Neuronal stem cell (in vitro differentiated cells): ENCODE measurements at regions not wholly inside any gene's neighbourhood (a gene's known extent, or its start where the extent isn't known, plus 50 kb on each side); places are given as distances from the start of the nearest gene placed in this dataset.

ENCODE experiments used
- DNase-seq: peaks from one replicate; pipeline ENCODE4 v3.0.0-alpha.2; 2013; ENCODE audit warnings: low spot score
- H2AFZ ChIP-seq: one replicate; pipeline ENCODE4 v1.6.1; 2013; ENCODE audit warnings: mild to moderate bottlenecking, low read length, inconsistent platforms
- H2AK5ac ChIP-seq: 2 replicates; pipeline ENCODE4 v1.6.1; 2013; ENCODE audit warnings: low read depth, mild to moderate bottlenecking, inconsistent platforms, low read length, moderate library complexity, mixed read lengths
- H2BK120ac ChIP-seq: 2 replicates; pipeline ENCODE4 v1.6.1; 2013; ENCODE audit warnings: low read depth, mild to moderate bottlenecking, inconsistent platforms, low read length, moderate library complexity, mixed read lengths
- H2BK12ac ChIP-seq: one replicate; pipeline ENCODE4 v1.6.1; 2013; ENCODE audit warnings: low read length, inconsistent platforms
- H2BK15ac ChIP-seq: 2 replicates; pipeline ENCODE4 v1.6.1; 2013; ENCODE audit warnings: mild to moderate bottlenecking, low read length, inconsistent platforms, mixed read lengths
- H2BK5ac ChIP-seq: one replicate; pipeline ENCODE4 v1.6.1; 2013; ENCODE audit warnings: inconsistent platforms, mild to moderate bottlenecking, low read length, moderate library complexity
- H3K14ac ChIP-seq: one replicate; pipeline ENCODE4 v1.6.1; 2013; ENCODE audit warnings: low read length, inconsistent platforms
- H3K18ac ChIP-seq: 2 replicates; pipeline ENCODE4 v1.6.1; 2013; ENCODE audit warnings: low read length, inconsistent platforms
- H3K23ac ChIP-seq: 2 replicates; pipeline ENCODE4 v1.6.1; 2013; ENCODE audit warnings: low read depth, mild to moderate bottlenecking, mixed read lengths, low read length, inconsistent platforms; ENCODE audit not compliant: poor library complexity
- H3K27ac ChIP-seq: replicated peaks from 3 replicates; pipeline ENCODE4 v1.5.1; 2013; ENCODE audit warnings: low read length, inconsistent platforms
- H3K27me3 ChIP-seq, 3 experiments: 2 replicates each; pipeline ENCODE4 v1.6.1; 2013; ENCODE audit warnings: low read length in 3 of 3, mild to moderate bottlenecking in 2 of 3, inconsistent platforms in 1 of 3, low read depth in 1 of 3, mixed read lengths in 1 of 3, moderate library complexity in 1 of 3; ENCODE audit not compliant: control insufficient read depth in 3 of 3, insufficient read depth in 3 of 3
- H3K36me3 ChIP-seq, 2 donors: replicated peaks in 1 of 2; 2 replicates each; pipeline ENCODE4 v1.6.1; 2013; ENCODE audit warnings: low read length in 2 of 2; ENCODE audit not compliant: control insufficient read depth in 2 of 2, insufficient read depth in 2 of 2
- H3K4ac ChIP-seq: 2 replicates; pipeline ENCODE4 v1.6.1; 2013; ENCODE audit warnings: inconsistent platforms, mild to moderate bottlenecking, low read length, moderate library complexity
- H3K4me1 ChIP-seq, 2 donors: 1 replicate in 1 of 2; 2 replicates in 1 of 2; pipeline ENCODE4 v1.6.1; 2013; ENCODE audit warnings: low read length in 2 of 2, low read depth in 1 of 2; ENCODE audit not compliant: control insufficient read depth in 2 of 2, insufficient read depth in 1 of 2
- H3K4me2 ChIP-seq: one replicate; pipeline ENCODE4 v1.6.1; 2013; ENCODE audit warnings: mild to moderate bottlenecking, low read length, inconsistent platforms; ENCODE audit not compliant: insufficient read depth, poor library complexity, severe bottlenecking
- H3K4me3 ChIP-seq, 2 donors: 2 replicates each; pipeline ENCODE4 v1.5.1; 2013; ENCODE audit warnings: low read length in 2 of 2, mild to moderate bottlenecking in 2 of 2, inconsistent platforms in 1 of 2, moderate library complexity in 1 of 2
- H3K79me1 ChIP-seq: one replicate; pipeline ENCODE4 v1.6.1; 2013; ENCODE audit warnings: low read depth, mild to moderate bottlenecking, inconsistent platforms, low read length, moderate library complexity
- H3K9ac ChIP-seq: one replicate; pipeline ENCODE4 v1.6.1; 2013; ENCODE audit warnings: mild to moderate bottlenecking, low read depth, low read length, inconsistent platforms; ENCODE audit not compliant: poor library complexity
- H3K9me3 ChIP-seq, 2 donors: replicated peaks in 1 of 2; 2 replicates each; pipeline versions ENCODE3 to v1.6.1; 2013; ENCODE audit warnings: low read length in 2 of 2, mild to moderate bottlenecking in 2 of 2, inconsistent platforms in 1 of 2, low read depth in 1 of 2, mixed read lengths in 1 of 2, moderate library complexity in 1 of 2; ENCODE audit not compliant: control insufficient read depth in 2 of 2, insufficient read depth in 1 of 2
- H4K8ac ChIP-seq: one replicate; pipeline ENCODE4 v1.6.1; 2013; ENCODE audit warnings: low read depth, mild to moderate bottlenecking, inconsistent platforms, low read length, moderate library complexity
- H4K91ac ChIP-seq: one replicate; pipeline ENCODE4 v1.6.1; 2013; ENCODE audit warnings: low read length, low read depth, mild to moderate bottlenecking, inconsistent platforms; ENCODE audit not compliant: poor library complexity
- WGBS, 2 donors: extraction: QIAGEN DNeasy Blood & Tissue Kit; methylation state at CpG; one replicate each; pipeline ENCODE4 v1.1.7; 2013; ENCODE audit warnings: missing lambda C conversion rate in 2 of 2, mixed read lengths in 1 of 2; ENCODE audit not compliant: insufficient read length in 2 of 2, insufficient replicate concordance in 1 of 2; ENCODE audit errors: extremely low coverage in 2 of 2; 5-methylcytosine and 5-hydroxymethylcytosine counted together

GRCh38 chr2:136230464-136230863 is 112.5 kb upstream of the CXCR4 start:
- Histone ChIP-seq H3K27me3 (no peaks in the 10 kb centered on the region), H3K4me1 (peaks cover 0 to 13% of the 10 kb centered on the region in 2 donors)

GRCh38 chr2:136226903-136227302 is 109.0 kb upstream of the CXCR4 start:
- H3K4ac ChIP-seq, result no peak overlapping the region
- H3K27me3 ChIP-seq, result no peaks in the 10 kb centered on the region
- no CpG with 5 or more reads among the region's 4 CpGs for WGBS, 2 donors
- H3K18ac ChIP-seq, result no peak overlapping the region
- H3K9ac ChIP-seq, result no peak overlapping the region
- no peaks in the 10 kb centered on the region for H3K79me1 ChIP-seq
- no peak overlapping the region for H2BK12ac ChIP-seq
- H2BK120ac ChIP-seq, result no peak overlapping the region
- no peak overlapping the region for H4K91ac ChIP-seq
- H3K4me2 ChIP-seq, result no peak overlapping the region
- DNase-seq, result no peak
- H3K14ac ChIP-seq, result no peak overlapping the region
- no peaks in the 10 kb centered on the region for H3K9me3 ChIP-seq
- H2AFZ ChIP-seq, result no peak overlapping the region
- no peak overlapping the region for H3K27ac ChIP-seq
- H3K4me1 ChIP-seq, result peaks cover 0 to 15% of the 10 kb centered on the region in 2 donors
- H3K23ac ChIP-seq, result no peak overlapping the region
- no peaks in the 10 kb centered on the region for H3K36me3 ChIP-seq
- H2BK15ac ChIP-seq, result no peak overlapping the region
- no peak overlapping the region for H2AK5ac ChIP-seq
- no peak overlapping the region for H4K8ac ChIP-seq
- no peak overlapping the region for H3K4me3 ChIP-seq
- no peak overlapping the region for H2BK5ac ChIP-seq

More at GRCh38 chr2:136230464-136230863, 112.5 kb upstream of the CXCR4 start:
- Histone ChIP-seq H4K8ac (no peak overlapping the region), H3K79me1 (no peaks in the 10 kb centered on the region), H3K27ac (no peak overlapping the region), H3K14ac (no peak overlapping the region), H2BK15ac (no peak overlapping the region), H2BK12ac (no peak overlapping the region), H2BK5ac (no peak overlapping the region), H2AFZ (no peak overlapping the region), H3K9ac (no peak overlapping the region), H3K4ac (no peak overlapping the region), H3K4me3 (no peak overlapping the region), H4K91ac (no peak overlapping the region), H3K36me3 (no peaks in the 10 kb centered on the region), H3K9me3 (no peaks in the 10 kb centered on the region), H3K23ac (no peak overlapping the region), H2AK5ac (no peak overlapping the region), H3K4me2 (no peak overlapping the region), H2BK120ac (no peak overlapping the region), H3K18ac (no peak overlapping the region)
- DNase-seq, result no peak
- WGBS, 2 donors, result no CpG with 5 or more reads among the region's 5 CpGs

- no peak overlapping the region for H3K23ac ChIP-seq
- no peak overlapping the region for H3K9ac ChIP-seq
- H3K4me3 ChIP-seq, result no peak overlapping the region
- H3K27me3 ChIP-seq, result no peaks in the 10 kb centered on the region
- no peak overlapping the region for H3K18ac ChIP-seq
- no peaks in the 10 kb centered on the region for H3K36me3 ChIP-seq
- no peak for DNase-seq
- no peak overlapping the region for H3K27ac ChIP-seq
- H2BK120ac ChIP-seq, result no peak overlapping the region
- H3K9me3 ChIP-seq, result no peaks in the 10 kb centered on the region
- H3K4me1 ChIP-seq, result peaks cover 0 to 13% of the 10 kb centered on the region in 2 donors
- H2BK5ac ChIP-seq, result no peak overlapping the region
- no peak overlapping the region for H3K14ac ChIP-seq
- no CpG with 5 or more reads among the region's 7 CpGs for WGBS, 2 donors
- no peak overlapping the region for H3K4ac ChIP-seq
- no peak overlapping the region for H3K4me2 ChIP-seq
- no peak overlapping the region for H4K8ac ChIP-seq
- no peak overlapping the region for H2BK15ac ChIP-seq
- peak overlapping the region; percentile 20 for H2AFZ ChIP-seq
- no peak overlapping the region for H4K91ac ChIP-seq
- H2AK5ac ChIP-seq, result no peak overlapping the region
- no peak overlapping the region for H2BK12ac ChIP-seq
- H3K79me1 ChIP-seq, result no peaks in the 10 kb centered on the region
Measured at GRCh38 chr2:136225950-136226835, 108.2 kb upstream of the CXCR4 start.

- peaks cover 0 to 3% (median 0%) of the 10 kb centered on the region in 3 experiments for H3K27me3 ChIP-seq
- H3K18ac ChIP-seq, result no peak overlapping the region
- H2AFZ ChIP-seq, result no peak overlapping the region
- no peak overlapping the region for H3K27ac ChIP-seq
- H3K23ac ChIP-seq, result no peak overlapping the region
- H2BK5ac ChIP-seq, result no peak overlapping the region
- H2AK5ac ChIP-seq, result no peak overlapping the region
- H2BK12ac ChIP-seq, result no peak overlapping the region
- no CpG with 5 or more reads among the region's 7 CpGs for WGBS, 2 donors
- no peak overlapping the region for H2BK15ac ChIP-seq
- no peak overlapping the region for H4K8ac ChIP-seq
- H3K4me3 ChIP-seq, result no peak overlapping the region
- H3K4me2 ChIP-seq, result no peak overlapping the region
- H3K36me3 ChIP-seq, result no peaks in the 10 kb centered on the region
- H4K91ac ChIP-seq, result no peak overlapping the region
- no peak overlapping the region for H2BK120ac ChIP-seq
- H3K14ac ChIP-seq, result no peak overlapping the region
- H3K4me1 ChIP-seq, result peaks cover 0 to 17% of the 10 kb centered on the region in 2 donors
- DNase-seq, result no peak
- no peaks in the 10 kb centered on the region for H3K79me1 ChIP-seq
- H3K9me3 ChIP-seq, result no peaks in the 10 kb centered on the region
- no peak overlapping the region for H3K4ac ChIP-seq
- H3K9ac ChIP-seq, result no peak overlapping the region
Measured at GRCh38 chr2:136223274-136223673, 105.3 kb upstream of the CXCR4 start.
